Stimulated activated CD8-positive, alpha-beta memory T cell treated with anti-CD3 and anti-CD28 coated beads, Interleukin-4, amount 100 ng/mL, for 24 hours (primary cell): ENCODE measurements at regions not wholly inside any gene's neighbourhood (a gene's known extent, or its start where the extent isn't known, plus 50 kb on each side); places are given as distances from the start of the nearest gene placed in this dataset.

ENCODE experiments used
- DNase-seq: peaks from one replicate; pipeline ENCODE4 v3.0.0-alpha.2; 2020; ENCODE audit warnings: low read depth

GRCh38 chr4:13851085-13851940, 223.8 kb upstream of the BOD1L1 start:
- DNase-seq, result no peak

- DNase-seq, result no peak
Observed at GRCh38 chr4:13852411-13852810, 224.9 kb upstream of the BOD1L1 start.

GRCh38 chr4:13856387-13856786, 228.9 kb upstream of the BOD1L1 start:
- DNase-seq, result no peak

GRCh38 chr4:13857397-13857796, 229.9 kb upstream of the BOD1L1 start:
- no peak for DNase-seq

GRCh38 chr4:13857800-13858199, 230.3 kb upstream of the BOD1L1 start:
- no peak for DNase-seq

- DNase-seq, result no peak
Observed at GRCh38 chr4:13859423-13859822, 231.9 kb upstream of the BOD1L1 start.

GRCh38 chr4:13860126-13860525, 232.6 kb upstream of the BOD1L1 start:
- no peak for DNase-seq

GRCh38 chr4:13865871-13866669, 238.5 kb upstream of the BOD1L1 start:
- DNase-seq, result no peak

GRCh38 chr4:13866881-13867280, 239.4 kb upstream of the BOD1L1 start:
- DNase-seq, result no peak

GRCh38 chr4:13872155-13872554, 244.6 kb upstream of the BOD1L1 start:
- no peak for DNase-seq

GRCh38 chr4:13872955-13873354, 245.4 kb upstream of the BOD1L1 start:
- no peak for DNase-seq

- DNase-seq, result no peak
Observed at GRCh38 chr4:13875181-13875580, 247.7 kb upstream of the BOD1L1 start.

- no peak for DNase-seq
Observed at GRCh38 chr4:13876131-13876530, 248.6 kb upstream of the BOD1L1 start.

GRCh38 chr4:13876940-13877339, 249.4 kb upstream of the BOD1L1 start:
- DNase-seq, result no peak

- no peak for DNase-seq
Observed at GRCh38 chr4:13877626-13878025, 250.1 kb upstream of the BOD1L1 start.

GRCh38 chr4:13881892-13882291, 254.4 kb upstream of the BOD1L1 start:
- DNase-seq, result no peak

GRCh38 chr4:13887010-13887409, 259.5 kb upstream of the BOD1L1 start:
- no peak for DNase-seq

- DNase-seq, result no peak
Observed at GRCh38 chr4:13888112-13888511, 260.6 kb upstream of the BOD1L1 start.

GRCh38 chr4:13891544-13891939, 264.0 kb upstream of the BOD1L1 start:
- DNase-seq, result no peak

- DNase-seq, result no peak
Observed at GRCh38 chr4:13892739-13893105, 265.2 kb upstream of the BOD1L1 start.

GRCh38 chr4:13893211-13893610, 265.7 kb upstream of the BOD1L1 start:
- no peak for DNase-seq

GRCh38 chr4:13893987-13894386, 266.5 kb upstream of the BOD1L1 start:
- no peak for DNase-seq

- DNase-seq, result no peak
Observed at GRCh38 chr4:13900780-13901179, 273.3 kb upstream of the BOD1L1 start.
